Right cardiac atrium (tissue), 5 donors: ENCODE measurements at regions not wholly inside any gene's neighbourhood (a gene's known extent, or its start where the extent isn't known, plus 50 kb on each side); places are given as distances from the start of the nearest gene placed in this dataset.

Experiments used
- ATAC-seq, 2 donors: fragments of 200-7000 bp; cut with Tn5 transposase; one replicate each; pipeline versions ENCODE4 v1.8.0 to v1.9.1; 2020; ENCODE audit warnings: moderate library complexity in 2 of 2, mild to moderate bottlenecking in 1 of 2
- DNase-seq, 3 donors: peaks; one replicate each; pipeline ENCODE4 v3.0.0-alpha.2; 2020
- H3K27ac ChIP-seq: one replicate; pipeline ENCODE4 v1.5.1; 2013; ENCODE audit warnings: mild to moderate bottlenecking, low read length, control low read depth, moderate library complexity
- H3K27me3 ChIP-seq: one replicate; pipeline ENCODE4 v1.6.1; 2013; ENCODE audit not compliant: control insufficient read depth, insufficient read depth
- H3K4me1 ChIP-seq: one replicate; pipeline ENCODE4 v1.6.1; 2013; ENCODE audit warnings: low read length; ENCODE audit not compliant: control insufficient read depth, insufficient read depth
- H3K4me3 ChIP-seq: one replicate; pipeline ENCODE4 v1.5.1; 2013; ENCODE audit warnings: low read length, control low read depth
- H3K9me3 ChIP-seq: one replicate; pipeline ENCODE4 v1.6.1; 2013; ENCODE audit warnings: low read length; ENCODE audit not compliant: control insufficient read depth
- WGBS: extraction: QIAGEN DNeasy Blood & Tissue Kit; methylation state at CpG from one replicate; pipeline ENCODE4 v1.1.7; 2013; 5-methylcytosine and 5-hydroxymethylcytosine counted together
- intact Hi-C, 4 donors: fragments of 100-400 bp; cut with DNase I; formaldehyde crosslinking; loops; one replicate each; pipeline versions ENCODE4 v1.11.0 to v1.14.0; 2022 to 2023
- donor health status: healthy with polysubstance abuse.
- donor health status: DM: no; HTN: yes; CAD: no.
- donor health status: DM: no; HTN: no; CAD: no.
- donor health status: DM: no; HTN: yes; CAD: no; lungs with severe emphysema.
- donor health status: DM: yes; HTN: yes; CAD: no.

- WGBS = 66% methylated on average over 4 of the region's 4 CpGs
- no peak overlapping the region for H3K27ac ChIP-seq
Measured at GRCh38 chr13:107835339-107836018, 379.9 kb downstream of the LIG4 start.

GRCh38 chr13:107834717-107835116 is 380.6 kb downstream of the LIG4 start:
- Histone ChIP-seq H3K9me3 (no peaks in the 10 kb centered on the region), H3K27ac (no peak overlapping the region), H3K4me3 (no peak overlapping the region), H3K27me3 (no peaks in the 10 kb centered on the region), H3K4me1 (no peaks in the 10 kb centered on the region)
- intact Hi-C loops = no loop called here
- whole genome bisulfite sequencing = 59% methylated on average over 5 of the region's 5 CpGs
- no peak for DNase-seq
- ATAC-seq = no peak

More at GRCh38 chr13:107835339-107836018, 379.9 kb downstream of the LIG4 start:
- Histone ChIP-seq H3K9me3 (no peaks in the 10 kb centered on the region), H3K27me3 (no peaks in the 10 kb centered on the region), H3K4me1 (no peaks in the 10 kb centered on the region), H3K4me3 (no peak overlapping the region)
- DNase-seq (no peak), ATAC-seq (no peak)
- intact Hi-C loops = no loop called here

GRCh38 chr13:107834281-107834680 is 381.1 kb downstream of the LIG4 start:
- intact Hi-C loops = no loop called here
- Histone ChIP-seq H3K4me1 (no peaks in the 10 kb centered on the region), H3K27me3 (no peaks in the 10 kb centered on the region), H3K27ac (no peak overlapping the region), H3K4me3 (no peak overlapping the region), H3K9me3 (no peaks in the 10 kb centered on the region)
- DNase-seq (no peak), ATAC-seq (no peak)
- 69% methylated on average over 1 of the region's 1 CpG for WGBS

GRCh38 chr13:107832500-107833100 is 382.7 kb downstream of the LIG4 start:
- H3K27ac ChIP-seq = no peak overlapping the region
- H3K4me1 ChIP-seq = no peaks in the 10 kb centered on the region
- intact Hi-C loops = no loop called here
- WGBS = 83% methylated on average over 10 of the region's 10 CpGs
- H3K4me3 ChIP-seq = no peak overlapping the region
- no peaks in the 10 kb centered on the region for H3K27me3 ChIP-seq
- H3K9me3 ChIP-seq = no peaks in the 10 kb centered on the region
- ATAC-seq (no peak), DNase-seq (no peak)

GRCh38 chr13:107830804-107831203 is 384.5 kb downstream of the LIG4 start:
- intact Hi-C loops = no loop called here
- ATAC-seq = no peak

GRCh38 chr13:107827840-107828549 is 387.3 kb downstream of the LIG4 start:
- ATAC-seq = no peak
- 74% methylated on average over 11 of the region's 11 CpGs for WGBS
- Histone ChIP-seq H3K27ac (no peak overlapping the region), H3K27me3 (no peaks in the 10 kb centered on the region), H3K4me3 (no peak overlapping the region), H3K4me1 (no peaks in the 10 kb centered on the region), H3K9me3 (no peaks in the 10 kb centered on the region)
- intact Hi-C loops = no loop called here
- DNase-seq = no peak

More at GRCh38 chr13:107830804-107831203, 384.5 kb downstream of the LIG4 start:
- H3K4me1 ChIP-seq = no peaks in the 10 kb centered on the region
- no peak for DNase-seq
- WGBS = 89% methylated on average over 3 of the region's 3 CpGs
- no peak overlapping the region for H3K27ac ChIP-seq
- no peak overlapping the region for H3K4me3 ChIP-seq
- H3K27me3 ChIP-seq = no peaks in the 10 kb centered on the region
- no peaks in the 10 kb centered on the region for H3K9me3 ChIP-seq

- DNase-seq (no peak), ATAC-seq (no peak)
- WGBS = 92% methylated on average over 7 of the region's 7 CpGs
- H3K4me1 ChIP-seq = no peaks in the 10 kb centered on the region
- no peak overlapping the region for H3K4me3 ChIP-seq
- H3K27ac ChIP-seq = no peak overlapping the region
- no peaks in the 10 kb centered on the region for H3K9me3 ChIP-seq
- no peaks in the 10 kb centered on the region for H3K27me3 ChIP-seq
- intact Hi-C loops = no loop called here
Measured at GRCh38 chr13:107824635-107825034, 390.7 kb downstream of the LIG4 start.

GRCh38 chr13:107822006-107822405 is 393.3 kb downstream of the LIG4 start:
- H3K27ac ChIP-seq = no peak overlapping the region
- no peaks in the 10 kb centered on the region for H3K9me3 ChIP-seq
- H3K27me3 ChIP-seq = no peaks in the 10 kb centered on the region
- intact Hi-C loops = no loop called here
- DNase-seq (no peak), ATAC-seq (no peak)
- no peak overlapping the region for H3K4me3 ChIP-seq
- H3K4me1 ChIP-seq = no peaks in the 10 kb centered on the region

GRCh38 chr13:107821492-107821891 is 393.8 kb downstream of the LIG4 start:
- Histone ChIP-seq H3K27me3 (no peaks in the 10 kb centered on the region), H3K9me3 (no peaks in the 10 kb centered on the region), H3K4me3 (no peak overlapping the region), H3K27ac (no peak overlapping the region), H3K4me1 (no peaks in the 10 kb centered on the region)
- WGBS = 82% methylated on average over 2 of the region's 2 CpGs
- intact Hi-C loops = no loop called here
- no peak for DNase-seq
- no peak for ATAC-seq

- DNase-seq = no peak
- WGBS = 81% methylated on average over 2 of the region's 2 CpGs
- Histone ChIP-seq H3K27ac (no peak overlapping the region), H3K4me3 (no peak overlapping the region), H3K27me3 (no peaks in the 10 kb centered on the region), H3K9me3 (no peaks in the 10 kb centered on the region), H3K4me1 (no peaks in the 10 kb centered on the region)
- intact Hi-C loops = no loop called here
- no peak for ATAC-seq
Measured at GRCh38 chr13:107819071-107819470, 396.3 kb downstream of the LIG4 start.

GRCh38 chr13:107817647-107818287 is 397.6 kb downstream of the LIG4 start:
- intact Hi-C loops = no loop called here

More at GRCh38 chr13:107817647-107818287, 397.6 kb downstream of the LIG4 start:
- Histone ChIP-seq H3K27me3 (no peaks in the 10 kb centered on the region), H3K9me3 (no peaks in the 10 kb centered on the region), H3K27ac (no peak overlapping the region), H3K4me3 (no peak overlapping the region), H3K4me1 (no peaks in the 10 kb centered on the region)
- WGBS = 90% methylated on average over 6 of the region's 6 CpGs
- ATAC-seq (no peak), DNase-seq (no peak)
